Psoas muscle (tissue), 7 donors: ENCODE measurements at regions not wholly inside any gene's neighbourhood (a gene's known extent, or its start where the extent isn't known, plus 50 kb on each side); places are given as distances from the start of the nearest gene placed in this dataset.

ENCODE experiments used
- ATAC-seq, 4 donors: fragments of 200-7000 bp; cut with Tn5 transposase; one replicate each; pipeline ENCODE4 v1.9.1; 2020; ENCODE audit warnings: moderate library complexity in 3 of 4, mild to moderate bottlenecking in 2 of 4
- DNase-seq, 2 donors: peaks; one replicate each; pipeline ENCODE4 v3.0.0-alpha.2; 2020
- H3K27ac ChIP-seq: fragments of 200-600 bp; one replicate; pipeline ENCODE4 v1.8.0; 2022
- H3K27me3 ChIP-seq, 3 donors: fragments of 200-600 bp in 1 of 3; one replicate each; pipeline versions ENCODE4 v1.6.1 to v1.8.0; 2013 to 2022; ENCODE audit warnings: low read length in 2 of 3, mild to moderate bottlenecking in 2 of 3, moderate library complexity in 1 of 3; ENCODE audit not compliant: insufficient read depth in 3 of 3
- H3K36me3 ChIP-seq, 2 donors: fragments of 200-600 bp in 1 of 2; one replicate each; pipeline versions ENCODE4 v1.6.1 to v1.8.0; 2013 to 2022; ENCODE audit warnings: low read depth in 1 of 2, mild to moderate bottlenecking in 1 of 2, moderate library complexity in 1 of 2; ENCODE audit not compliant: insufficient read depth in 1 of 2
- H3K4me1 ChIP-seq: fragments of 200-600 bp; one replicate; pipeline ENCODE4 v1.8.0; 2022
- H3K4me3 ChIP-seq: fragments of 200-600 bp; one replicate; pipeline ENCODE4 v1.8.0; 2022; ENCODE audit warnings: mild to moderate bottlenecking
- H3K9me3 ChIP-seq: fragments of 200-600 bp; one replicate; pipeline ENCODE4 v1.8.0; 2022
- CTCF ChIP-seq: fragments of 200-600 bp; IDR thresholded peaks from one replicate; pipeline ENCODE4 v1.8.0; 2022; ENCODE audit warnings: antibody characterized with exemption
- WGBS, 3 donors: extraction: QIAGEN DNeasy Blood & Tissue Kit; methylation state at CpG; one replicate each; pipeline versions ENCODE4 v1.1.6 to v1.1.7; 2013; 5-methylcytosine and 5-hydroxymethylcytosine counted together
- intact Hi-C, 2 donors: fragments of 100-400 bp; cut with DNase I; formaldehyde crosslinking; loops; one replicate each; pipeline versions ENCODE4 v1.11.0 to v1.14.2; 2022
- donor health status: healthy with polysubstance abuse.
- donor health status: DM: no; HTN: no; CAD: no; lungs with moderate emphysema.
- donor health status: Bipolar disorder and iron deficiency.
- donor health status: healthy.
- donor health status: DM: yes; HTN: yes; CAD: no.
- donor health status: DM: no; HTN: no; CAD: no.
- donor health status: DM: yes; HTN: yes; CAD: no.

- no peak overlapping the region for H3K4me3 ChIP-seq
- H3K27me3 ChIP-seq, result no peaks in the 10 kb centered on the region
- H3K4me1 ChIP-seq, result no peaks in the 10 kb centered on the region
- DNase-seq, result no peak
- intact Hi-C loops, result no loop called here
- 31 to 44% (median 39%) methylated on average over 4 of the region's 4 CpGs for WGBS, 3 donors
- no peaks in the 10 kb centered on the region for H3K36me3 ChIP-seq
- TF ChIP-seq CTCF, result no peak
- H3K27ac ChIP-seq, result no peak overlapping the region
- H3K9me3 ChIP-seq, result no peaks in the 10 kb centered on the region
- no peak for ATAC-seq
Measured at GRCh38 chr3:180320631-180321030, 281.3 kb upstream of the TTC14 start.

GRCh38 chr3:180321534-180321933 is 280.4 kb upstream of the TTC14 start:
- DNase-seq, result no peak
- no peak for TF ChIP-seq CTCF
- Histone ChIP-seq H3K27me3 (no peaks in the 10 kb centered on the region), H3K4me1 (no peaks in the 10 kb centered on the region), H3K9me3 (no peaks in the 10 kb centered on the region), H3K36me3 (no peaks in the 10 kb centered on the region), H3K27ac (no peak overlapping the region), H3K4me3 (no peak overlapping the region)
- intact Hi-C loops, result no loop called here
- ATAC-seq, result no peak

- 89 to 94% (median 92%) methylated on average over 12 of the region's 12 CpGs for WGBS, 3 donors
- ATAC-seq (no peak), DNase-seq (no peak)
- TF ChIP-seq CTCF, result no peak
- H3K27ac ChIP-seq, result no peak overlapping the region
- H3K27me3 ChIP-seq, result no peaks in the 10 kb centered on the region
- H3K36me3 ChIP-seq, result no peaks in the 10 kb centered on the region
- H3K9me3 ChIP-seq, result no peaks in the 10 kb centered on the region
- intact Hi-C loops, result no loop called here
- no peak overlapping the region for H3K4me3 ChIP-seq
- H3K4me1 ChIP-seq, result no peaks in the 10 kb centered on the region
Measured at GRCh38 chr3:180322829-180323228, 279.1 kb upstream of the TTC14 start.

GRCh38 chr3:180324791-180325190 is 277.2 kb upstream of the TTC14 start:
- 90 to 92% (median 92%) methylated on average over 19 of the region's 19 CpGs for WGBS, 3 donors
- DNase-seq, result no peak
- Histone ChIP-seq H3K27me3 (no peaks in the 10 kb centered on the region), H3K36me3 (no peaks in the 10 kb centered on the region), H3K9me3 (no peaks in the 10 kb centered on the region), H3K4me1 (no peaks in the 10 kb centered on the region), H3K27ac (no peak overlapping the region), H3K4me3 (no peak overlapping the region)
- intact Hi-C loops, result no loop called here
- TF ChIP-seq CTCF, result no peak
- no peak for ATAC-seq

- H3K36me3 ChIP-seq, result no peaks in the 10 kb centered on the region
- no peaks in the 10 kb centered on the region for H3K4me1 ChIP-seq
- 90 to 97% (median 94%) methylated on average over 7 of the region's 7 CpGs for WGBS, 3 donors
- no peak for TF ChIP-seq CTCF
- H3K4me3 ChIP-seq, result no peak overlapping the region
- no peaks in the 10 kb centered on the region for H3K27me3 ChIP-seq
- ATAC-seq, result no peak
- intact Hi-C loops, result no loop called here
- DNase-seq, result no peak
- H3K27ac ChIP-seq, result no peak overlapping the region
- H3K9me3 ChIP-seq, result no peaks in the 10 kb centered on the region
Measured at GRCh38 chr3:180325533-180325932, 276.4 kb upstream of the TTC14 start.
